ENCODE measurements at regions not wholly inside any gene's neighbourhood (a gene's known extent, or its start where the extent isn't known, plus 50 kb on each side); places are given as distances from the start of the nearest gene placed in this dataset.

DNA sequence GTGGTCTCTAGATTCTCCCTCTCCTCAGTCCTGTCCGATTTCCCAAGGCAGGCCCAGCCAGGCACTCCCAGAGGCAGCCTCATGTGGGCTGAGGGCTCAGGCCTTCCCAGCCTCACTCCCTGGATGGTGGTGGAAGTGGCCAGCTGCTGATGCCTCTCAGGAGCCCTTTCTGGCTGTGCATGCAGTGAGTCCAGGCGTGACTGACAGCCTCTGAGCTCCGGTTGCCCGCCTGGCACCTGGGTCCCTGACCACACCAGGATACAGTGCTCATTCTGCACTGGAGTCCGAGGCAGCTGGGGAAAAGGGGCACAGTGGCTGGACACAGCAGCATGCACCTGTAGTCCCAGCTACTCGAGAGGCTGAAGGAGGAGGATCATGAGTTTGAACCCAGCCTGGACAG lies 132.6 kb downstream of the CUL2 start:
- TF ChIP-seq, protein P1, sequence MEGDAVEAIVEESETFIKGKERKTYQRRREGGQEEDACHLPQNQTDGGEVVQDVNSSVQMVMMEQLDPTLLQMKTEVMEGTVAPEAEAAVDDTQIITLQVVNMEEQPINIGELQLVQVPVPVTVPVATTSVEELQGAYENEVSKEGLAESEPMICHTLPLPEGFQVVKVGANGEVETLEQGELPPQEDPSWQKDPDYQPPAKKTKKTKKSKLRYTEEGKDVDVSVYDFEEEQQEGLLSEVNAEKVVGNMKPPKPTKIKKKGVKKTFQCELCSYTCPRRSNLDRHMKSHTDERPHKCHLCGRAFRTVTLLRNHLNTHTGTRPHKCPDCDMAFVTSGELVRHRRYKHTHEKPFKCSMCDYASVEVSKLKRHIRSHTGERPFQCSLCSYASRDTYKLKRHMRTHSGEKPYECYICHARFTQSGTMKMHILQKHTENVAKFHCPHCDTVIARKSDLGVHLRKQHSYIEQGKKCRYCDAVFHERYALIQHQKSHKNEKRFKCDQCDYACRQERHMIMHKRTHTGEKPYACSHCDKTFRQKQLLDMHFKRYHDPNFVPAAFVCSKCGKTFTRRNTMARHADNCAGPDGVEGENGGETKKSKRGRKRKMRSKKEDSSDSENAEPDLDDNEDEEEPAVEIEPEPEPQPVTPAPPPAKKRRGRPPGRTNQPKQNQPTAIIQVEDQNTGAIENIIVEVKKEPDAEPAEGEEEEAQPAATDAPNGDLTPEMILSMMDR (conservative IDR thresholded peaks at IDR 0.05; ENCODE audit: low read depth, low read length), result no peak
- no peak for TF ChIP-seq EZH2 (IDR thresholded peaks at IDR 0.05; ENCODE audit: borderline replicate concordance, low read depth, low read length, poor library complexity, severe bottlenecking)
